GM23338 (cell line): ENCODE measurements at regions not wholly inside any gene's neighbourhood (a gene's known extent, or its start where the extent isn't known, plus 50 kb on each side); places are given as distances from the start of the nearest gene placed in this dataset.
"Not testable (repeated sequence)": the region's sequence is repeated elsewhere in the genome, so short reads cannot be mapped to it uniquely, and the experiment has no call there.

Experiments
- EZH2 ChIP-seq: fragments of 200-600 bp; sonication (generic); IDR thresholded peaks from one replicate; pipeline ENCODE4 v1.8.0; 2017; ENCODE audit warnings: antibody characterized with exemption, mild to moderate bottlenecking, low read depth; ENCODE audit not compliant: unreplicated experiment
- EZH2phosphoT487 ChIP-seq: fragments of 200-600 bp; sonication (generic); IDR thresholded peaks from one replicate; pipeline ENCODE4 v1.8.1; 2018; ENCODE audit warnings: antibody characterized with exemption; ENCODE audit not compliant: unreplicated experiment
- JUNB ChIP-seq: IDR thresholded peaks from one replicate; pipeline ENCODE4 v1.6.1; 2016; ENCODE audit warnings: antibody characterized with exemption; ENCODE audit not compliant: unreplicated experiment
- NANOG ChIP-seq: IDR thresholded peaks from 2 replicates; pipeline ENCODE4 v1.6.1; 2016; ENCODE audit warnings: antibody characterized with exemption, borderline replicate concordance
- POLR2AphosphoS5 ChIP-seq: IDR thresholded peaks from 2 replicates; pipeline ENCODE4 v1.6.1; 2016; ENCODE audit warnings: antibody characterized with exemption, low read depth
- ZNF114 ChIP-seq: fragments of 250-450 bp; sonication (Bioruptor Pico); IDR thresholded peaks from 2 replicates; pipeline ENCODE4 v1.5.0; 2020; ENCODE audit warnings: mild to moderate bottlenecking, moderate library complexity
- TF ChIP-seq, protein P1 (sequence below), 2 experiments: fragments of 200-600 bp in 1 of 2; sonication (generic) in 1 of 2; conservative IDR thresholded peaks; 2 replicates each; pipeline versions ENCODE4 v1.5.1 to v1.6.1; 2016 to 2017; ENCODE audit warnings: antibody characterized with exemption in 2 of 2, low read depth in 2 of 2, mild to moderate bottlenecking in 2 of 2, moderate library complexity in 1 of 2
- TF ChIP-seq, protein P2 (sequence below): IDR thresholded peaks from one replicate; pipeline ENCODE4 v1.6.1; 2018; ENCODE audit warnings: antibody characterized with exemption; ENCODE audit not compliant: unreplicated experiment

GRCh38 chr6:58347534-58347933, 1030.1 kb downstream of the PRIM2 start:
- TF ChIP-seq EZH2, EZH2phosphoT487, POLR2AphosphoS5, ZNF114, JUNB, NANOG: not testable (repeated sequence)
- TF ChIP-seq, protein P1, sequence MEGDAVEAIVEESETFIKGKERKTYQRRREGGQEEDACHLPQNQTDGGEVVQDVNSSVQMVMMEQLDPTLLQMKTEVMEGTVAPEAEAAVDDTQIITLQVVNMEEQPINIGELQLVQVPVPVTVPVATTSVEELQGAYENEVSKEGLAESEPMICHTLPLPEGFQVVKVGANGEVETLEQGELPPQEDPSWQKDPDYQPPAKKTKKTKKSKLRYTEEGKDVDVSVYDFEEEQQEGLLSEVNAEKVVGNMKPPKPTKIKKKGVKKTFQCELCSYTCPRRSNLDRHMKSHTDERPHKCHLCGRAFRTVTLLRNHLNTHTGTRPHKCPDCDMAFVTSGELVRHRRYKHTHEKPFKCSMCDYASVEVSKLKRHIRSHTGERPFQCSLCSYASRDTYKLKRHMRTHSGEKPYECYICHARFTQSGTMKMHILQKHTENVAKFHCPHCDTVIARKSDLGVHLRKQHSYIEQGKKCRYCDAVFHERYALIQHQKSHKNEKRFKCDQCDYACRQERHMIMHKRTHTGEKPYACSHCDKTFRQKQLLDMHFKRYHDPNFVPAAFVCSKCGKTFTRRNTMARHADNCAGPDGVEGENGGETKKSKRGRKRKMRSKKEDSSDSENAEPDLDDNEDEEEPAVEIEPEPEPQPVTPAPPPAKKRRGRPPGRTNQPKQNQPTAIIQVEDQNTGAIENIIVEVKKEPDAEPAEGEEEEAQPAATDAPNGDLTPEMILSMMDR (conservative IDR thresholded peaks at IDR 0.05; ENCODE audit: low read depth in 2 of 2), result not testable (repeated sequence)
- TF ChIP-seq, protein P2, sequence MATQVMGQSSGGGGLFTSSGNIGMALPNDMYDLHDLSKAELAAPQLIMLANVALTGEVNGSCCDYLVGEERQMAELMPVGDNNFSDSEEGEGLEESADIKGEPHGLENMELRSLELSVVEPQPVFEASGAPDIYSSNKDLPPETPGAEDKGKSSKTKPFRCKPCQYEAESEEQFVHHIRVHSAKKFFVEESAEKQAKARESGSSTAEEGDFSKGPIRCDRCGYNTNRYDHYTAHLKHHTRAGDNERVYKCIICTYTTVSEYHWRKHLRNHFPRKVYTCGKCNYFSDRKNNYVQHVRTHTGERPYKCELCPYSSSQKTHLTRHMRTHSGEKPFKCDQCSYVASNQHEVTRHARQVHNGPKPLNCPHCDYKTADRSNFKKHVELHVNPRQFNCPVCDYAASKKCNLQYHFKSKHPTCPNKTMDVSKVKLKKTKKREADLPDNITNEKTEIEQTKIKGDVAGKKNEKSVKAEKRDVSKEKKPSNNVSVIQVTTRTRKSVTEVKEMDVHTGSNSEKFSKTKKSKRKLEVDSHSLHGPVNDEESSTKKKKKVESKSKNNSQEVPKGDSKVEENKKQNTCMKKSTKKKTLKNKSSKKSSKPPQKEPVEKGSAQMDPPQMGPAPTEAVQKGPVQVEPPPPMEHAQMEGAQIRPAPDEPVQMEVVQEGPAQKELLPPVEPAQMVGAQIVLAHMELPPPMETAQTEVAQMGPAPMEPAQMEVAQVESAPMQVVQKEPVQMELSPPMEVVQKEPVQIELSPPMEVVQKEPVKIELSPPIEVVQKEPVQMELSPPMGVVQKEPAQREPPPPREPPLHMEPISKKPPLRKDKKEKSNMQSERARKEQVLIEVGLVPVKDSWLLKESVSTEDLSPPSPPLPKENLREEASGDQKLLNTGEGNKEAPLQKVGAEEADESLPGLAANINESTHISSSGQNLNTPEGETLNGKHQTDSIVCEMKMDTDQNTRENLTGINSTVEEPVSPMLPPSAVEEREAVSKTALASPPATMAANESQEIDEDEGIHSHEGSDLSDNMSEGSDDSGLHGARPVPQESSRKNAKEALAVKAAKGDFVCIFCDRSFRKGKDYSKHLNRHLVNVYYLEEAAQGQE, result not testable (repeated sequence)
